Glomerular visceral epithelial cell (primary cell): ENCODE measurements at regions not wholly inside any gene's neighbourhood (a gene's known extent, or its start where the extent isn't known, plus 50 kb on each side); places are given as distances from the start of the nearest gene placed in this dataset.

Experiments
- DNase-seq: peaks from one replicate; pipeline ENCODE4 v3.0.0-alpha.2; 2016; ENCODE audit errors: extremely low spot score

GRCh38 chr13:55229906-55230569, 1910.7 kb upstream of the PRR20A start:
- no peak for DNase-seq

- no peak for DNase-seq
Observed at GRCh38 chr13:55230570-55230908, 1910.2 kb upstream of the PRR20A start.

- no peak for DNase-seq
Observed at GRCh38 chr13:55234311-55234710, 1906.4 kb upstream of the PRR20A start.

- DNase-seq: no peak
Observed at GRCh38 chr13:55245005-55245644, 1895.6 kb upstream of the PRR20A start.

- DNase-seq: no peak
Observed at GRCh38 chr13:55255236-55255635, 1885.5 kb upstream of the PRR20A start.

- DNase-seq: no peak
Observed at GRCh38 chr13:55263045-55263444, 1877.7 kb upstream of the PRR20A start.

GRCh38 chr13:55266644-55267043, 1874.1 kb upstream of the PRR20A start:
- no peak for DNase-seq

GRCh38 chr13:55298201-55298600, 1842.5 kb upstream of the PRR20A start:
- DNase-seq: no peak

GRCh38 chr13:55302568-55302967, 1838.2 kb upstream of the PRR20A start:
- no peak for DNase-seq

GRCh38 chr13:55307909-55308308, 1832.8 kb upstream of the PRR20A start:
- no peak for DNase-seq

GRCh38 chr13:55341891-55342290, 1798.8 kb upstream of the PRR20A start:
- no peak for DNase-seq

GRCh38 chr13:55345224-55345623, 1795.5 kb upstream of the PRR20A start:
- no peak for DNase-seq

GRCh38 chr13:55347528-55347927, 1793.2 kb upstream of the PRR20A start:
- no peak for DNase-seq

GRCh38 chr13:55359067-55359466, 1781.7 kb upstream of the PRR20A start:
- DNase-seq: no peak

- no peak for DNase-seq
Observed at GRCh38 chr13:55361141-55361540, 1779.6 kb upstream of the PRR20A start.

- DNase-seq: no peak
Observed at GRCh38 chr13:55366676-55367075, 1774.0 kb upstream of the PRR20A start.

- DNase-seq: no peak
Observed at GRCh38 chr13:55394470-55394869, 1746.2 kb upstream of the PRR20A start.

GRCh38 chr13:55402870-55403269, 1737.8 kb upstream of the PRR20A start:
- no peak for DNase-seq

GRCh38 chr13:55403887-55404487, 1736.7 kb upstream of the PRR20A start:
- no peak for DNase-seq

GRCh38 chr13:55410398-55411330, 1730.1 kb upstream of the PRR20A start:
- DNase-seq: no peak

- DNase-seq: no peak
Observed at GRCh38 chr13:55418095-55418494, 1722.6 kb upstream of the PRR20A start.

GRCh38 chr13:55432814-55433213, 1707.9 kb upstream of the PRR20A start:
- no peak for DNase-seq
